ENCODE measurements at regions not wholly inside any gene's neighbourhood (a gene's known extent, or its start where the extent isn't known, plus 50 kb on each side); places are given as distances from the start of the nearest gene placed in this dataset.

- intact Hi-C loops (cut with DNase I; ENCODE audit: low total_unique reads), result no loop called here
- H3K27ac ChIP-seq, result no peak overlapping the region
- H3K4me1 ChIP-seq, result no peaks in the 10 kb centered on the region
- no peak for TF ChIP-seq POLR2AphosphoS5 (IDR thresholded peaks at IDR 0.05)
- TF ChIP-seq, protein P1, sequence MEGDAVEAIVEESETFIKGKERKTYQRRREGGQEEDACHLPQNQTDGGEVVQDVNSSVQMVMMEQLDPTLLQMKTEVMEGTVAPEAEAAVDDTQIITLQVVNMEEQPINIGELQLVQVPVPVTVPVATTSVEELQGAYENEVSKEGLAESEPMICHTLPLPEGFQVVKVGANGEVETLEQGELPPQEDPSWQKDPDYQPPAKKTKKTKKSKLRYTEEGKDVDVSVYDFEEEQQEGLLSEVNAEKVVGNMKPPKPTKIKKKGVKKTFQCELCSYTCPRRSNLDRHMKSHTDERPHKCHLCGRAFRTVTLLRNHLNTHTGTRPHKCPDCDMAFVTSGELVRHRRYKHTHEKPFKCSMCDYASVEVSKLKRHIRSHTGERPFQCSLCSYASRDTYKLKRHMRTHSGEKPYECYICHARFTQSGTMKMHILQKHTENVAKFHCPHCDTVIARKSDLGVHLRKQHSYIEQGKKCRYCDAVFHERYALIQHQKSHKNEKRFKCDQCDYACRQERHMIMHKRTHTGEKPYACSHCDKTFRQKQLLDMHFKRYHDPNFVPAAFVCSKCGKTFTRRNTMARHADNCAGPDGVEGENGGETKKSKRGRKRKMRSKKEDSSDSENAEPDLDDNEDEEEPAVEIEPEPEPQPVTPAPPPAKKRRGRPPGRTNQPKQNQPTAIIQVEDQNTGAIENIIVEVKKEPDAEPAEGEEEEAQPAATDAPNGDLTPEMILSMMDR (IDR thresholded peaks at IDR 0.05), result no peak
- no peak for TF ChIP-seq POLR2A (IDR thresholded peaks at IDR 0.05)
- no peak for DNase-seq (ENCODE audit: low spot score in 2 of 2)
- H3K36me3 ChIP-seq, result no peaks in the 10 kb centered on the region
- H3K4me3 ChIP-seq, result no peak overlapping the region
- no peaks in the 10 kb centered on the region for H3K9me3 ChIP-seq
- no peaks in the 10 kb centered on the region for H3K27me3 ChIP-seq
Observed at GRCh38 chr14:23903442-23903841, 50.1 kb upstream of the DHRS4 start.
